ENCODE measurements at regions not wholly inside any gene's neighbourhood (a gene's known extent, or its start where the extent isn't known, plus 50 kb on each side); places are given as distances from the start of the nearest gene placed in this dataset.

DNA sequence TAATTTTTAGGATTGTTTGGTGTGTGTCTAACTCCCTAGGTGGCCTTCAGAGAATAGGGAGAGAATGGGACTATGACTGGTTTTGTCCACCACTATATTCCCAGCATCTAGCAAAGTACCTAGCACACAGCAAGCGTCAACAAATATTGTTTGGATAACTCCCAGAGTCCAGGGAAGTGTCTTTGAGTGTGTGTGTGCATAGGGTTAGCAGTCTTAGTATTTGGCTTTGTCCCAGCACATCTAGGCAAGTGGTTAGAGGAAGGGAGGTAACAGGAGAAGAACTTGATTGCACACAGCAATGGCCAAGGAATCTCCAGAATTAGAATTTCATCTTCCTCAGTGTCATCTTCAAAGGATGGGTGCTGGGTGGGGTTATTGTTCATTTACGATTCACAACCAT is 385.4 kb upstream of the CDH5 start:
- Histone ChIP-seq H3K27ac (ENCODE audit: low read depth in 1 of 2, low read length in 1 of 2) (no peak overlapping the region), H3K4me3 (ENCODE audit: low read length in 2 of 2) (no peak overlapping the region), H3K9me3 (ENCODE audit: control insufficient read depth in 2 of 2, insufficient read depth in 1 of 2, low read length in 1 of 2) (no peaks in the 10 kb centered on the region), H3K36me3 (ENCODE audit: control insufficient read depth in 2 of 2, insufficient read depth in 2 of 2, low read length in 1 of 2) (no peaks in the 10 kb centered on the region), H3K27me3 (ENCODE audit: control insufficient read depth in 2 of 2, insufficient read depth in 1 of 2, low read length in 1 of 2) (no peaks in the 10 kb centered on the region), H3K4me1 (ENCODE audit: control insufficient read depth in 2 of 2, insufficient read depth in 2 of 2, low read length in 2 of 2) (no peaks in the 10 kb centered on the region)
- no peak for DNase-seq (ENCODE audit: low read depth in 6 of 9, low spot score in 9 of 9)
- WGBS: 91% methylated on average over 2 of the region's 2 CpGs

DNA sequence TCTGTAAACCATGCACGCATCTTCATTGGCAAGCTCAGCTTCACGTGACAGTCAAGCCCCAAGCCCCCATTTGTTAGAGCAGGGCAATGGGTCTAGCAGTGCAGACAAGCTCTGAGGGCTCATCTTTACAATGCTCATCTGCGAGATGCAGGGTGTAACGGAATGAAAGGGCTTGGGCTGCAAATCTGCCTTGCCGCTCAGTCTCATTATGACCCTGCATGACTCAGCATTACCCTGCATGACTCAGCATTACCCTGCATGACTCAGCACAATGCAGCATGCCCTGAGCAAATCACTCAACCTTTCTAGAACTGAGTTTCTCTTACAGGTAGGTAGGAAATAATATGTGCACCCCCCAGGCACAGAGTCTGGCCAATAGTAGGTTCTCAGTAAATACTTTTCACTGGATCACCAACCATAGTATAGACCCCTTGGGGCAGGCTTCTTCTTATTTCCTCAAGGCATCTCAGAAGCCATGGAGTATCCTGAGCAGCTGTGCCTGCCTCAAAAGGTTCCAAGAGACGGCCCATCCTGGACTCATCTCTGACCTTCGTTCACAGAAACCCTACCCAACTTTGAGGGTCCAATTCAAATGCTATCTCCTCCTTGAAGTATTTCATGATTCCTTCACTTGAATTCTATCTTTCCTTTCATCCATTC is 391.3 kb upstream of the CDH5 start:
- H3K36me3 ChIP-seq (ENCODE audit: control insufficient read depth in 2 of 2, insufficient read depth in 2 of 2, low read length in 1 of 2): no peaks in the 10 kb centered on the region
- H3K27ac ChIP-seq (ENCODE audit: low read depth in 1 of 2, low read length in 1 of 2): no peak overlapping the region
- no peaks in the 10 kb centered on the region for H3K4me1 ChIP-seq (ENCODE audit: control insufficient read depth in 2 of 2, insufficient read depth in 2 of 2, low read length in 2 of 2)
- H3K9me3 ChIP-seq (ENCODE audit: control insufficient read depth in 2 of 2, insufficient read depth in 1 of 2, low read length in 1 of 2): no peaks in the 10 kb centered on the region
- WGBS: 93% methylated on average over 7 of the region's 7 CpGs
- no peak for DNase-seq (ENCODE audit: low read depth in 6 of 9, low spot score in 9 of 9)
- no peak overlapping the region for H3K4me3 ChIP-seq (ENCODE audit: low read length in 2 of 2)
- no peaks in the 10 kb centered on the region for H3K27me3 ChIP-seq (ENCODE audit: control insufficient read depth in 2 of 2, insufficient read depth in 1 of 2, low read length in 1 of 2)

- no peaks in the 10 kb centered on the region for H3K4me1 ChIP-seq (ENCODE audit: control insufficient read depth in 2 of 2, insufficient read depth in 2 of 2, low read length in 2 of 2)
- WGBS: 81% methylated on average over 4 of the region's 4 CpGs
These were observed 399.1 kb upstream of the CDH5 start for GRCh38 chr16:65967376-65967775.

GRCh38 chr16:65965628-65966027 is 400.9 kb upstream of the CDH5 start:
- H3K27ac ChIP-seq (ENCODE audit: low read depth in 1 of 2, low read length in 1 of 2): no peak overlapping the region
- 92% methylated on average over 6 of the region's 6 CpGs for WGBS

More at GRCh38 chr16:65967376-65967775, 399.1 kb upstream of the CDH5 start:
- Histone ChIP-seq H3K9me3 (ENCODE audit: control insufficient read depth in 2 of 2, insufficient read depth in 1 of 2, low read length in 1 of 2) (no peaks in the 10 kb centered on the region), H3K27ac (ENCODE audit: low read depth in 1 of 2, low read length in 1 of 2) (no peak overlapping the region), H3K36me3 (ENCODE audit: control insufficient read depth in 2 of 2, insufficient read depth in 2 of 2, low read length in 1 of 2) (no peaks in the 10 kb centered on the region), H3K4me3 (ENCODE audit: low read length in 2 of 2) (no peak overlapping the region), H3K27me3 (ENCODE audit: control insufficient read depth in 2 of 2, insufficient read depth in 1 of 2, low read length in 1 of 2) (no peaks in the 10 kb centered on the region)
- DNase-seq (ENCODE audit: low read depth in 6 of 9, low spot score in 9 of 9): no peak

DNA sequence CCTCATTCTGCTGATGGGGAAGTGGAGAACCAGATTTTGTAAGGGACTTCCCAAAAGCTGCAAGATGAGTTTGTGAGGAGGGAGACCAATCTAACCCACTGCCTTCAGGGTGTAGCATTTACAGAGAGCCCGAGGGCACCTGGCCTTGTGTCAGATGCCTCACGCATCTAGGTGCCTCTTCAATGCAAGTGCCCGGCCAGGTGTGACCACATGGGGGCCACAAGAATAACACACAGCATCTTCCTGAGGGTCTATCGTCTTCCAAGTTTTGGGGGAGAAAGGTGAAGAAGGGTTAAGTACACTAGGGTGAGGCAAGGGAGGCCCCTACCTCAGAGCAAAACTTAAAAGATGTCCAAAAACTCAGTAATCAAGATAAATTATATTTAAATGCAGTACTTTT is 401.7 kb upstream of the CDH5 start:
- Histone ChIP-seq H3K4me3 (ENCODE audit: low read length in 2 of 2) (no peak overlapping the region), H3K27me3 (ENCODE audit: control insufficient read depth in 2 of 2, insufficient read depth in 1 of 2, low read length in 1 of 2) (no peaks in the 10 kb centered on the region)
- 84% methylated on average over 4 of the region's 4 CpGs for WGBS

More at GRCh38 chr16:65965628-65966027, 400.9 kb upstream of the CDH5 start:
- no peak overlapping the region for H3K4me3 ChIP-seq (ENCODE audit: low read length in 2 of 2)
- H3K4me1 ChIP-seq (ENCODE audit: control insufficient read depth in 2 of 2, insufficient read depth in 2 of 2, low read length in 2 of 2): no peaks in the 10 kb centered on the region
- no peaks in the 10 kb centered on the region for H3K9me3 ChIP-seq (ENCODE audit: control insufficient read depth in 2 of 2, insufficient read depth in 1 of 2, low read length in 1 of 2)
- no peaks in the 10 kb centered on the region for H3K27me3 ChIP-seq (ENCODE audit: control insufficient read depth in 2 of 2, insufficient read depth in 1 of 2, low read length in 1 of 2)
- H3K36me3 ChIP-seq (ENCODE audit: control insufficient read depth in 2 of 2, insufficient read depth in 2 of 2, low read length in 1 of 2): no peaks in the 10 kb centered on the region
- no peak for DNase-seq (ENCODE audit: low read depth in 6 of 9, low spot score in 9 of 9)

DNA sequence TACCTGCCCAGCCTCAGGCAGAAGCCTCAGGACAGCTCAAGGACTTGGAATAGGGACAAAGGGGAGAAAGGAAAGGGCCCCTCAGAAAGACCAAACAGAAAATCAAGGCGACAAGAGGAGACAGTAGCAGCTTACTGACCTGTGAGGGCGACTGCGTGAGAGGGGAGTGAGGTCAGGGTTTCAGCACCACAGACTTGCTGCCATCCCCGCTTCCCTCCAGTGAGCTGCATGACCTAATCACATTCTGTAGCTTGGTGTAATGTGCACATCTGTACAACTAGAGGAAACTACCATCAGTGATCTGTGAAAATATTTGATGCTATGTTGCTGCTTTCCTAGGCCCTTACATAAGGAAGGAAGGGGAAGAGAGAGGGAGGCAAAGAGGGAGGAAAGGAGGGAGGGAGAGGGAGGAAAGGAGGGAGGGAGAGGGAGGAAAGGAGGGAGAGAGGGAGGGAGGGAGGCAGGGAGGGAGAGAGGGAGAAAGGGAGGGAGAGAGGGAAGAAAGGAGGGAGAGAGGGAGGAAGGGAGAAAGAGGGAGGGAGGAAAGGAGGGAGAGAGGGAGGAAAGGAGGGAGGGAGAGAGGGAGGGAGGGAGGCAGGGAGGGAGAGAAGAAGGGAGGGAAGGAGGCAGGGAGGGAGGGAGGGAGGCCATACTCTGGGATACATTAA is 404.9 kb upstream of the CDH5 start:
- no peaks in the 10 kb centered on the region for H3K9me3 ChIP-seq (ENCODE audit: control insufficient read depth in 2 of 2, insufficient read depth in 1 of 2, low read length in 1 of 2)
- H3K36me3 ChIP-seq (ENCODE audit: control insufficient read depth in 2 of 2, insufficient read depth in 2 of 2, low read length in 1 of 2): no peaks in the 10 kb centered on the region
- no peaks in the 10 kb centered on the region for H3K4me1 ChIP-seq (ENCODE audit: control insufficient read depth in 2 of 2, insufficient read depth in 2 of 2, low read length in 2 of 2)
- no peak overlapping the region for H3K27ac ChIP-seq (ENCODE audit: low read depth in 1 of 2, low read length in 1 of 2)
- no peak overlapping the region for H3K4me3 ChIP-seq (ENCODE audit: low read length in 2 of 2)
- no peak for DNase-seq (ENCODE audit: low read depth in 6 of 9, low spot score in 9 of 9)
- no peaks in the 10 kb centered on the region for H3K27me3 ChIP-seq (ENCODE audit: control insufficient read depth in 2 of 2, insufficient read depth in 1 of 2, low read length in 1 of 2)
- 77% methylated on average over 4 of the region's 4 CpGs for WGBS

More for the DNA sequence above, 401.7 kb upstream of the CDH5 start:
- Histone ChIP-seq H3K9me3 (ENCODE audit: control insufficient read depth in 2 of 2, insufficient read depth in 1 of 2, low read length in 1 of 2) (no peaks in the 10 kb centered on the region), H3K4me1 (ENCODE audit: control insufficient read depth in 2 of 2, insufficient read depth in 2 of 2, low read length in 2 of 2) (no peaks in the 10 kb centered on the region), H3K27ac (ENCODE audit: low read depth in 1 of 2, low read length in 1 of 2) (no peak overlapping the region), H3K36me3 (ENCODE audit: control insufficient read depth in 2 of 2, insufficient read depth in 2 of 2, low read length in 1 of 2) (no peaks in the 10 kb centered on the region)
- DNase-seq (ENCODE audit: low read depth in 6 of 9, low spot score in 9 of 9): no peak

DNA sequence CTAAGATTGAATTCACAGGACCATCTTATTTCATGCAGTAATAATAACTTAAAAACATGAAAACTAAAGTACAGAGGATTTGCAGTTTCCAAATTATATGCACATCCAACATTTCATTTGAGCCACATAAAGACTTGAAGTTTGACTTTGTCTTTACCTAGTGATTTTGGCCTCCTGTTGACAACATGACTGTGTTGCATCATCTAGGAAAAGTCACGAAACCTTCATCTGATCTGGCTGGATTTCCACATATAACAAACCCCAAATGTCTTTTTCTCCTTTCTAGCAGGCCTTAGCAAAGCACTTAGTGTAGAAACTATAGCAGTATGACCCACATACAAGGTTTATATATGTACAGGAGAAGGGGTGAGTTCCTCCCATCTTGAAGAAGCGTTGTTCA is 406.5 kb upstream of the CDH5 start:
- Histone ChIP-seq H3K4me1 (ENCODE audit: control insufficient read depth in 2 of 2, insufficient read depth in 2 of 2, low read length in 2 of 2) (no peaks in the 10 kb centered on the region), H3K27ac (ENCODE audit: low read depth in 1 of 2, low read length in 1 of 2) (no peak overlapping the region), H3K27me3 (ENCODE audit: control insufficient read depth in 2 of 2, insufficient read depth in 1 of 2, low read length in 1 of 2) (no peaks in the 10 kb centered on the region), H3K4me3 (ENCODE audit: low read length in 2 of 2) (no peak overlapping the region), H3K9me3 (ENCODE audit: control insufficient read depth in 2 of 2, insufficient read depth in 1 of 2, low read length in 1 of 2) (no peaks in the 10 kb centered on the region), H3K36me3 (ENCODE audit: control insufficient read depth in 2 of 2, insufficient read depth in 2 of 2, low read length in 1 of 2) (no peaks in the 10 kb centered on the region)
- no peak for DNase-seq (ENCODE audit: low read depth in 6 of 9, low spot score in 9 of 9)
- WGBS: 91% methylated on average over 2 of the region's 2 CpGs

GRCh38 chr16:65958086-65958485 is 408.4 kb upstream of the CDH5 start:
- DNase-seq (ENCODE audit: low read depth in 6 of 9, low spot score in 9 of 9): no peak
- no peaks in the 10 kb centered on the region for H3K36me3 ChIP-seq (ENCODE audit: control insufficient read depth in 2 of 2, insufficient read depth in 2 of 2, low read length in 1 of 2)
- H3K9me3 ChIP-seq (ENCODE audit: control insufficient read depth in 2 of 2, insufficient read depth in 1 of 2, low read length in 1 of 2): no peaks in the 10 kb centered on the region
- WGBS: 70% methylated on average over 3 of the region's 3 CpGs
- no peak overlapping the region for H3K27ac ChIP-seq (ENCODE audit: low read depth in 1 of 2, low read length in 1 of 2)
- no peaks in the 10 kb centered on the region for H3K4me1 ChIP-seq (ENCODE audit: control insufficient read depth in 2 of 2, insufficient read depth in 2 of 2, low read length in 2 of 2)
- H3K27me3 ChIP-seq (ENCODE audit: control insufficient read depth in 2 of 2, insufficient read depth in 1 of 2, low read length in 1 of 2): no peaks in the 10 kb centered on the region
- H3K4me3 ChIP-seq (ENCODE audit: low read length in 2 of 2): no peak overlapping the region

DNA sequence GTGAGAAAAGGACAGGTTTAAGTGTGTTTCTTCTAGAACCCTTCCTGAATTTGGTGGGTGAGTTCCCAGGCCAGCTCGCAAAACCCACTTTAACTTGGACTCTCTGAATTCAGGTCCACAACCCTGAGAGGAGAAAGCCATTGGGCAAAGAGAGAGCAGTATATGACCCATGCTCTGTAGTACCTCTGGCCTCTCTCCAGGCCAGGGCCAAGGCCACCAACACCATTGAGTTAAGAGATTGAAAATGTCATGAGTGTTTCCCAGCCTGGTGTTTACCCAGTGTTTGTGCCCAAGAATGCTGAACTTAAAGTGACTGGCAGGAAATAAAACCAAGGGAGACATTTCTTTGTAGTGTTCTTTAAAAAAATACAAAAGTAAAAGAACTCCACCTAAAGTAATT is 410.4 kb upstream of the CDH5 start:
- H3K4me1 ChIP-seq (ENCODE audit: control insufficient read depth in 2 of 2, insufficient read depth in 2 of 2, low read length in 2 of 2): no peaks in the 10 kb centered on the region
- no peaks in the 10 kb centered on the region for H3K27me3 ChIP-seq (ENCODE audit: control insufficient read depth in 2 of 2, insufficient read depth in 1 of 2, low read length in 1 of 2)
- H3K27ac ChIP-seq (ENCODE audit: low read depth in 1 of 2, low read length in 1 of 2): no peak overlapping the region
- no peak overlapping the region for H3K4me3 ChIP-seq (ENCODE audit: low read length in 2 of 2)
- H3K9me3 ChIP-seq (ENCODE audit: control insufficient read depth in 2 of 2, insufficient read depth in 1 of 2, low read length in 1 of 2): no peaks in the 10 kb centered on the region
- no peaks in the 10 kb centered on the region for H3K36me3 ChIP-seq (ENCODE audit: control insufficient read depth in 2 of 2, insufficient read depth in 2 of 2, low read length in 1 of 2)
- WGBS: 98% methylated on average over 1 of the region's 1 CpG
- no peak for DNase-seq (ENCODE audit: low read depth in 6 of 9, low spot score in 9 of 9)
